Ectodermal cell (in vitro differentiated cells): ENCODE measurements at regions not wholly inside any gene's neighbourhood (a gene's known extent, or its start where the extent isn't known, plus 50 kb on each side); places are given as distances from the start of the nearest gene placed in this dataset.

ENCODE experiments used
- H3K27ac ChIP-seq: 2 replicates; pipeline ENCODE4 v1.7.0; 2013; ENCODE audit warnings: mild to moderate bottlenecking, low read depth, low read length; ENCODE audit not compliant: insufficient read depth, poor library complexity, severe bottlenecking
- H3K27me3 ChIP-seq: 2 replicates; pipeline ENCODE4 v1.7.0; 2013; ENCODE audit warnings: mild to moderate bottlenecking, low read length; ENCODE audit not compliant: insufficient read depth, control insufficient read depth, poor library complexity, severe bottlenecking
- H3K36me3 ChIP-seq: one replicate; pipeline ENCODE4 v1.7.0; 2013; ENCODE audit warnings: low read length; ENCODE audit not compliant: control insufficient read depth, insufficient read depth
- H3K4me1 ChIP-seq: one replicate; pipeline ENCODE4 v1.7.0; 2013; ENCODE audit warnings: low read length; ENCODE audit not compliant: control insufficient read depth, insufficient read depth
- H3K4me3 ChIP-seq: 2 replicates; pipeline ENCODE4 v1.7.0; 2013; ENCODE audit warnings: low read depth, low read length, control low read depth; ENCODE audit not compliant: insufficient read depth
- H3K9me3 ChIP-seq: 2 replicates; pipeline ENCODE4 v1.7.0; 2013; ENCODE audit warnings: mild to moderate bottlenecking, low read length, moderate library complexity; ENCODE audit not compliant: control insufficient read depth
- WGBS, 2 experiments: methylation state at CpG; one replicate each; pipeline ENCODE4 v1.1.7; 2013; ENCODE audit warnings: missing lambda C conversion rate in 2 of 2; 5-methylcytosine and 5-hydroxymethylcytosine counted together

GRCh38 chr13:85366759-85367417, 432.3 kb downstream of the SLITRK6 start:
- H3K4me3 ChIP-seq: no peak overlapping the region
- no peak overlapping the region for H3K27ac ChIP-seq
- no peaks in the 10 kb centered on the region for H3K36me3 ChIP-seq
- WGBS, 2 experiments: 98 to 99% methylated on average over 2 to 4 of the region's 5 CpGs
- no peaks in the 10 kb centered on the region for H3K4me1 ChIP-seq
- no peaks in the 10 kb centered on the region for H3K9me3 ChIP-seq
- no peaks in the 10 kb centered on the region for H3K27me3 ChIP-seq

GRCh38 chr13:85363504-85363903, 435.7 kb downstream of the SLITRK6 start:
- Histone ChIP-seq H3K4me3 (no peak overlapping the region), H3K36me3 (no peaks in the 10 kb centered on the region), H3K4me1 (no peaks in the 10 kb centered on the region), H3K27me3 (no peaks in the 10 kb centered on the region), H3K27ac (no peak overlapping the region), H3K9me3 (no peaks in the 10 kb centered on the region)
- 96 to 97% methylated on average over 15 of the region's 15 CpGs for WGBS, 2 experiments

GRCh38 chr13:85362980-85363379, 436.2 kb downstream of the SLITRK6 start:
- 95% methylated on average over 29 of the region's 29 CpGs for whole genome bisulfite sequencing, 2 experiments
- H3K27me3 ChIP-seq: no peaks in the 10 kb centered on the region
- H3K36me3 ChIP-seq: no peaks in the 10 kb centered on the region
- H3K4me3 ChIP-seq: no peak overlapping the region
- no peaks in the 10 kb centered on the region for H3K4me1 ChIP-seq
- no peak overlapping the region for H3K27ac ChIP-seq
- H3K9me3 ChIP-seq: no peaks in the 10 kb centered on the region

DNA sequence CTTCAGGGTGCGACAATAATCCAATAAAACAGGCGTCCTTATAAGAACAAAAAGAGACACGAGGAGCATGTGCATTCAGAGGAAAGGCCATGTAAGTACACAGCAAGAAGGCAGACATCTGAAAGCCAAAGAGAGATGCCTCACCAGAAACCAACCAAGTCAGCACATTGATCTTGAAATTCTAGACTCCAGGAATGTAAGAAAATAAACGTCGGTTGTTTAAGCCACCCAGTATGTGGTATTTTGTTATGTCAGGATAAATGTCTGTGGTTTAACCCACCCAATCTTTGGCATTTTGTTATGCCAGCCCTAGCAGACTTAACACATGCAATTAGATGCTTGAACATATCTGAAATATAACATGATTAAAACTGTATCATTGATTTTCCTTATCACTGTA, 452.0 kb downstream of the SLITRK6 start:
- no peaks in the 10 kb centered on the region for H3K4me1 ChIP-seq
- H3K4me3 ChIP-seq: no peak overlapping the region
- H3K9me3 ChIP-seq: no peaks in the 10 kb centered on the region
- WGBS, 2 experiments: 89 to 93% methylated on average over 5 of the region's 5 CpGs
- H3K27ac ChIP-seq: no peak overlapping the region
- H3K27me3 ChIP-seq: no peaks in the 10 kb centered on the region
- no peaks in the 10 kb centered on the region for H3K36me3 ChIP-seq

DNA sequence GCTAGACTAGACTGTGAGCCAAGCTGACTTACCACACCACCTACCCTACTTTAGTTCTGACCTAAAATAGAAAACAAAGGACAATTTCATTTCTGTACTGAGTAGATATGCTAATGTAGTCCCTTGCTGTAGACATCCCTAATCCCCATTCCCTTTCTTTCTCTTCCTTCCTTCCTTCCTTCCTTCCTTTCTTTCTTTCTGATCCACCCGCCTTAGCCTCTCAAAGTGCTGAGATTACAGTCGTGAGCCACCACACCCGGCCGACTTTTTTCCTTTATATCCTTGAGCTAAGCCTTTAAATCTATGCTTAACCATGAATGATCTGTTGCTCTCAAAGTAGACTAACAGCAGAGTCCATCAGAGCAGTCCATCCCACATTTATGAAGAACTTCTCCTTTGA, 465.0 kb downstream of the SLITRK6 start:
- Histone ChIP-seq H3K9me3 (no peaks in the 10 kb centered on the region), H3K4me3 (no peak overlapping the region), H3K4me1 (no peaks in the 10 kb centered on the region), H3K27ac (no peak overlapping the region), H3K27me3 (no peaks in the 10 kb centered on the region), H3K36me3 (no peaks in the 10 kb centered on the region)
- WGBS, 2 experiments: 87 to 89% methylated on average over 4 of the region's 4 CpGs

DNA sequence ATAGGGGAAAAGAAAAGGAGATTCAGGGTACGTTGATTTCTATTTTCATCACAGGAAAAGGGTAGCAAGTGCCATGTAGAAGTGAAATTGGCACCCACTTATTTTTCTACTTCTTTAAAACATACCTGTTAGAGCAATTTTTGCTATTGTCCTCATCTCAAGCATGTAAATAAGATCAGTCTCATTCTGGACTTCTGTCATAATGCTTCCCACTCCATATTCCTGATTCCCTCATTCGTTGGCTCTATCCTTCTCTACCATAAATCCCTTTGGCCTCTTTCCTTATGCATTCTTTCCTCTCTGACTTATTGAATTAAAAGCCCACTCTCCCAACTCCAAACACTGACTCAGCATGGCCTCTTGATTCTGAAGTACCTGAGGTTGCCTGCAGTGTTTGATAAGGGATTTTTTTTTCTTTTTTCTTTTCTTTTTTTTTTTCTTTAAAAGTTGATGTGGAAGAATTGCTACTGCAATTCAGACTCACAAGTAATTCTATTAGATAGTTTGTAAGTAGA, 465.7 kb downstream of the SLITRK6 start:
- H3K27me3 ChIP-seq: no peaks in the 10 kb centered on the region
- no peaks in the 10 kb centered on the region for H3K36me3 ChIP-seq
- WGBS, 2 experiments: 0 to 50% methylated on average over 1 to 2 of the region's 2 CpGs
- H3K27ac ChIP-seq: no peak overlapping the region
- no peaks in the 10 kb centered on the region for H3K4me1 ChIP-seq
- no peak overlapping the region for H3K4me3 ChIP-seq
- H3K9me3 ChIP-seq: no peaks in the 10 kb centered on the region

DNA sequence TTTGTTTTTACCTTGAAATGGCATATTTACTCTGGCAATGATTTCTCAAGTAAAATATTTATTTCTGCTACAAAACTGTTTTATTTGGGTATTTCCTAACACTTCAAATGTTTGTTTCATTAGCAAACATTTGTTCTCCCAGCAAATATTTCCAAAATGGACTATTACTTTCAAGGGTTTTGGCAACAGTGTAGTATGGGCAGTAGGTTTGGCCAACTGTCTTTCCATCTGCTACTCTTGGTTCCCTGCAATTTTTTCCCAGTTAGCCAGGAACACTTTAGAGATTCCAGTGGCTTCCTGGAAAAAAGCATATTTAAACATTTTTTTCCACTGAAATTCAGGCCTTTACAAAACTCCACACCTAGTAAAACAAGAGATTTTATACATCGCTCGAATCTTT, 466.6 kb downstream of the SLITRK6 start:
- Histone ChIP-seq H3K27ac (no peak overlapping the region), H3K9me3 (no peaks in the 10 kb centered on the region), H3K4me3 (no peak overlapping the region), H3K36me3 (no peaks in the 10 kb centered on the region), H3K4me1 (no peaks in the 10 kb centered on the region), H3K27me3 (no peaks in the 10 kb centered on the region)
- no CpG with 5 or more reads among the region's 2 CpGs for WGBS, 2 experiments

DNA sequence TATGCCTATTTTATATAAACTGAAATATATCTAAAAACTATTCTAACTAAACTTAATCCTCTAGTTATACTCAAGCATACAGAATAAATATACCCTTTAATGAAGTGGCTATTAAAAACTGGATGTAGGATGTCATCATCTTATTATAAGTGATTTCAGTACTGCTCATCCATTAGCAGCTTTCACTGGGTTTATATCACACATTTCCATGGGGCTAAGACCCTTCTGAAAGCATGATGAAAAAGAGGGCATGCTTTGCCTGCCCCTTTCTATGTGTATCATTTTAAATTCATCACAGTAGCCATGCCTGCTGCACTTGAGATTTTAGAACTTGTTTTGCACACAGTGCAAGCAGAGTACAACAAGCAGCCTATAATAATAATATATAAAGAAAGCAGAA, 477.5 kb downstream of the SLITRK6 start:
- no peak overlapping the region for H3K4me3 ChIP-seq
- no peaks in the 10 kb centered on the region for H3K4me1 ChIP-seq
- H3K27ac ChIP-seq: no peak overlapping the region
- H3K9me3 ChIP-seq: no peaks in the 10 kb centered on the region
- no peaks in the 10 kb centered on the region for H3K27me3 ChIP-seq
- no peaks in the 10 kb centered on the region for H3K36me3 ChIP-seq

- Histone ChIP-seq H3K27me3 (no peaks in the 10 kb centered on the region), H3K36me3 (no peaks in the 10 kb centered on the region), H3K4me3 (no peak overlapping the region), H3K4me1 (peaks cover 4% of the 10 kb centered on the region), H3K27ac (no peak overlapping the region), H3K9me3 (no peaks in the 10 kb centered on the region)
- WGBS, 2 experiments: 100% methylated on average over 1 of the region's 1 CpG; no CpG with 5 or more reads in 1 of the 2 experiments
Observed at GRCh38 chr13:85317781-85318180, 481.4 kb downstream of the SLITRK6 start.

- Histone ChIP-seq H3K27me3 (no peaks in the 10 kb centered on the region), H3K27ac (no peak overlapping the region), H3K36me3 (no peaks in the 10 kb centered on the region), H3K4me1 (peaks cover 4% of the 10 kb centered on the region), H3K9me3 (no peaks in the 10 kb centered on the region), H3K4me3 (no peak overlapping the region)
- WGBS, 2 experiments: 89 to 91% methylated on average over 6 of the region's 6 CpGs
Observed at GRCh38 chr13:85316506-85317025, 482.7 kb downstream of the SLITRK6 start.
